B cell (primary cell): ENCODE measurements at regions not wholly inside any gene's neighbourhood (a gene's known extent, or its start where the extent isn't known, plus 50 kb on each side); places are given as distances from the start of the nearest gene placed in this dataset.

Source experiments
- ATAC-seq: fragments of 200-7000 bp; cut with Tn5 transposase; one replicate; pipeline ENCODE4 v1.10.0; 2021; ENCODE audit warnings: low read depth, mild to moderate bottlenecking, moderate number of reproducible peaks, moderate library complexity
- CTCF ChIA-PET: fragments of 350-600 bp; sonication (Branson Sonifier 250); formaldehyde crosslinking; loops from one replicate; lab custom pipeline; 2021; ENCODE audit warnings: antibody characterized with exemption, inconsistent platforms; lab: Charles Lee
- POLR2A ChIA-PET: fragments of 350-600 bp; sonication (Branson Sonifier 250); formaldehyde crosslinking; loops from one replicate; lab custom pipeline; 2021; ENCODE audit warnings: antibody characterized with exemption; lab: Charles Lee
- DNase-seq: peaks from one replicate; pipeline ENCODE4 v3.0.0; 2013
- H2AFZ ChIP-seq: 2 replicates; pipeline ENCODE4 v1.6.1; 2012; ENCODE audit warnings: mild to moderate bottlenecking, low read depth, low read length; ENCODE audit not compliant: insufficient read depth, poor library complexity, severe bottlenecking
- H3K27ac ChIP-seq, 2 donors: 1 replicate in 1 of 2; 2 replicates in 1 of 2; pipeline ENCODE4 v1.5.1; 2012 to 2013; ENCODE audit warnings: low read length in 2 of 2, mild to moderate bottlenecking in 2 of 2, moderate library complexity in 1 of 2
- H3K27me3 ChIP-seq, 4 experiments: fragments of 200-600 bp in 1 of 4; sonication (generic) in 1 of 4; replicated peaks in 1 of 4; 1 replicate in 2 of 4; 2 replicates in 2 of 4; pipeline versions ENCODE4 v1.6.1 to v1.7.0; 2013 to 2016; ENCODE audit warnings: low read length in 3 of 4, mild to moderate bottlenecking in 2 of 4, mixed read lengths in 1 of 4, moderate library complexity in 1 of 4; ENCODE audit not compliant: insufficient read depth in 4 of 4, control insufficient read depth in 3 of 4; ENCODE audit errors: control extremely low read depth in 1 of 4
- H3K36me3 ChIP-seq, 2 experiments: replicated peaks in 1 of 2; 1 replicate in 1 of 2; 2 replicates in 1 of 2; pipeline versions ENCODE4 v1.6.1 to v1.7.1; 2013; ENCODE audit warnings: low read length in 1 of 2; ENCODE audit not compliant: insufficient read depth in 2 of 2, control insufficient read depth in 1 of 2; ENCODE audit errors: control extremely low read depth in 1 of 2, extremely low read depth in 1 of 2
- H3K4me1 ChIP-seq, 2 donors: fragments of 200-600 bp in 1 of 2; sonication (generic) in 1 of 2; 1 replicate in 1 of 2; 2 replicates in 1 of 2; pipeline versions ENCODE4 v1.5.1 to v1.6.1; 2013 to 2017; ENCODE audit warnings: low read length in 2 of 2; ENCODE audit not compliant: control insufficient read depth in 2 of 2, insufficient read depth in 2 of 2
- H3K4me2 ChIP-seq: replicated peaks from 2 replicates; pipeline ENCODE3; 2012; ENCODE audit warnings: mild to moderate bottlenecking, low read depth, low read length; ENCODE audit not compliant: poor library complexity, severe bottlenecking
- H3K4me3 ChIP-seq, 5 experiments: fragments of 200-600 bp in 1 of 5; sonication (generic) in 1 of 5; 1 replicate in 3 of 5; 2 replicates in 2 of 5; pipeline versions ENCODE4 v1.5.1 to v1.7.0; 2011 to 2016; ENCODE audit warnings: low read length in 4 of 5, mild to moderate bottlenecking in 4 of 5, low read depth in 2 of 5, control low read depth in 1 of 5, moderate library complexity in 1 of 5; ENCODE audit not compliant: insufficient read depth in 1 of 5; ENCODE audit errors: control extremely low read depth in 1 of 5, extremely low read depth in 1 of 5
- H3K79me2 ChIP-seq: fragments of 200-600 bp; sonication (generic); one replicate; pipeline ENCODE4 v1.6.0; 2016; ENCODE audit warnings: low read length; ENCODE audit not compliant: control insufficient read depth, insufficient read depth
- H3K9ac ChIP-seq: fragments of 200-600 bp; sonication (generic); 2 replicates; pipeline ENCODE4 v1.6.1; 2017; ENCODE audit warnings: mild to moderate bottlenecking, low read length, moderate library complexity
- H3K9me3 ChIP-seq, 3 donors: one replicate each; pipeline versions ENCODE4 v1.6.1 to v1.7.1; 2013; ENCODE audit warnings: low read length in 2 of 3; ENCODE audit not compliant: control insufficient read depth in 2 of 3, insufficient read depth in 1 of 3; ENCODE audit errors: control extremely low read depth in 1 of 3
- H4K20me1 ChIP-seq: 2 replicates; pipeline ENCODE4 v1.6.0; 2012; ENCODE audit warnings: mild to moderate bottlenecking, low read length; ENCODE audit not compliant: insufficient read depth, control insufficient read depth, poor library complexity, severe bottlenecking
- H3K27ac Mint-ChIP-seq: one replicate; pipeline ENCODE4 v1.8.0; 2021; ENCODE audit warnings: mixed read lengths
- H3K27me3 Mint-ChIP-seq: one replicate; pipeline ENCODE4 v1.8.0; 2021; ENCODE audit warnings: mixed read lengths
- H3K4me1 Mint-ChIP-seq: one replicate; pipeline ENCODE4 v1.8.0; 2021; ENCODE audit warnings: mixed read lengths
- H3K4me3 Mint-ChIP-seq: one replicate; pipeline ENCODE4 v1.8.0; 2021; ENCODE audit warnings: mixed read lengths
- H3K9me3 Mint-ChIP-seq: one replicate; pipeline ENCODE4 v1.8.0; 2022; ENCODE audit warnings: mixed read lengths; ENCODE audit not compliant: insufficient read depth
- EZH2 ChIP-seq: IDR thresholded peaks from 2 replicates; pipeline ENCODE4 v1.6.1; 2012; ENCODE audit warnings: borderline replicate concordance, low read depth, mild to moderate bottlenecking, moderate library complexity, low read length; ENCODE audit not compliant: insufficient read depth, poor library complexity, severe bottlenecking
- WGBS: methylation state at CpG from one replicate; pipeline ENCODE4 v1.1.5; 2013; ENCODE audit warnings: missing lambda C conversion rate; ENCODE audit not compliant: insufficient coverage; 5-methylcytosine and 5-hydroxymethylcytosine counted together
- intact Hi-C: fragments of 100-400 bp; cut with micrococcal nuclease; formaldehyde crosslinking; loops from one replicate; pipeline ENCODE4 v1.10.0; 2022
- TF ChIP-seq, protein P1 (sequence below): fragments of 200-600 bp; IDR thresholded peaks from one replicate; pipeline ENCODE4 v1.8.0; 2022; ENCODE audit warnings: antibody characterized with exemption, mild to moderate bottlenecking

DNA sequence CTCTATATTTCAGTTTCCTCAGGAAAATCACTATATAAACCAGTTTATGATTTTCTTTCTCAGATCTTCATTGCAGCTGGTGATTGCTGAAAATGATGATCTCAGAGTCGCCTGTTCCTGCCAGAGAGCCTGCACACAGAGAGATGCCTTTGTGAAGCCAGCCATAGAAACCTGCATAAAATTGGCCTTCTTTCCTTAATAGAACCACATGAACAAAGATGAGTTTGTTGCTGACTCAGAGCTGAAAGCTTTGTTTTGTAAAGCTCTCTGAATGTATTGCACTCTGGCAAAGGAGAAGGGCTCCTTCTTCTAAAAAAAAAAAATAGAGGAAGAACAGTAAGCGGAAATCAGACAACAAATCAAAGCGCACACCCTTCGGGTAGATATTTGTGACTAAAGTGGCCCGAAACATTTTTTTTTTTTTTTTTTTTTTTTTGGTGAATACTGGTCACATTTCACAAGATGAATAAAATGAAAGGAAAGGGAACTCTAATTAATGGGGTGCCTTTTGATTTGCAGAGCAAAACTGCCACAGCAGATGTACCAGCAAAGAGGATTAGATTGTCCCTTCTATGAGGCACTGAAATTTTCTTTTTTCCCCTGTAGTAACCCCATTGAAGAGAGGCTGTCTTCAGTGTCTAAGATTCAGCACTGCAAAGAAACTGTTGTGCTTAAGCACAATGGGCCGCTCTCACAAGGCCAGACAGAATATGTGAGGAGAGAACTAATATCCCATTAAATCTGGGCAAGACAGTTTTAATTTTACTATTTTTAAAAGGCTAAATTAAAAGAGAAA is 75.1 kb upstream of the PTPRZ1 start:
- Histone ChIP-seq H3K9ac (no peak overlapping the region), H3K9me3 (no peaks in the 10 kb centered on the region), H3K79me2 (no peaks in the 10 kb centered on the region), H3K4me1 (no peaks in the 10 kb centered on the region), H2AFZ (no peak overlapping the region), H3K36me3 (no peaks in the 10 kb centered on the region), H4K20me1 (no peaks in the 10 kb centered on the region), H3K4me2 (no peak overlapping the region), H3K27me3 (no peaks in the 10 kb centered on the region), H3K27ac (no peak overlapping the region), H3K4me3 (no peak overlapping the region)
- DNase-seq = no peak
- ChIA-PET POLR2A (no interaction called here), CTCF (no interaction called here)
- no peak for ATAC-seq
- Mint-ChIP-seq H3K4me1 (no peaks in the 10 kb centered on the region), H3K4me3 (no peak overlapping the region), H3K9me3 (no peaks in the 10 kb centered on the region), H3K27ac (no peak overlapping the region), H3K27me3 (no peaks in the 10 kb centered on the region)
- intact Hi-C loops = no loop called here
- 83% methylated on average over 1 of the region's 6 CpGs for WGBS
- TF ChIP-seq, protein P1, sequence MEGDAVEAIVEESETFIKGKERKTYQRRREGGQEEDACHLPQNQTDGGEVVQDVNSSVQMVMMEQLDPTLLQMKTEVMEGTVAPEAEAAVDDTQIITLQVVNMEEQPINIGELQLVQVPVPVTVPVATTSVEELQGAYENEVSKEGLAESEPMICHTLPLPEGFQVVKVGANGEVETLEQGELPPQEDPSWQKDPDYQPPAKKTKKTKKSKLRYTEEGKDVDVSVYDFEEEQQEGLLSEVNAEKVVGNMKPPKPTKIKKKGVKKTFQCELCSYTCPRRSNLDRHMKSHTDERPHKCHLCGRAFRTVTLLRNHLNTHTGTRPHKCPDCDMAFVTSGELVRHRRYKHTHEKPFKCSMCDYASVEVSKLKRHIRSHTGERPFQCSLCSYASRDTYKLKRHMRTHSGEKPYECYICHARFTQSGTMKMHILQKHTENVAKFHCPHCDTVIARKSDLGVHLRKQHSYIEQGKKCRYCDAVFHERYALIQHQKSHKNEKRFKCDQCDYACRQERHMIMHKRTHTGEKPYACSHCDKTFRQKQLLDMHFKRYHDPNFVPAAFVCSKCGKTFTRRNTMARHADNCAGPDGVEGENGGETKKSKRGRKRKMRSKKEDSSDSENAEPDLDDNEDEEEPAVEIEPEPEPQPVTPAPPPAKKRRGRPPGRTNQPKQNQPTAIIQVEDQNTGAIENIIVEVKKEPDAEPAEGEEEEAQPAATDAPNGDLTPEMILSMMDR = no peak
- TF ChIP-seq EZH2 = no peak

DNA sequence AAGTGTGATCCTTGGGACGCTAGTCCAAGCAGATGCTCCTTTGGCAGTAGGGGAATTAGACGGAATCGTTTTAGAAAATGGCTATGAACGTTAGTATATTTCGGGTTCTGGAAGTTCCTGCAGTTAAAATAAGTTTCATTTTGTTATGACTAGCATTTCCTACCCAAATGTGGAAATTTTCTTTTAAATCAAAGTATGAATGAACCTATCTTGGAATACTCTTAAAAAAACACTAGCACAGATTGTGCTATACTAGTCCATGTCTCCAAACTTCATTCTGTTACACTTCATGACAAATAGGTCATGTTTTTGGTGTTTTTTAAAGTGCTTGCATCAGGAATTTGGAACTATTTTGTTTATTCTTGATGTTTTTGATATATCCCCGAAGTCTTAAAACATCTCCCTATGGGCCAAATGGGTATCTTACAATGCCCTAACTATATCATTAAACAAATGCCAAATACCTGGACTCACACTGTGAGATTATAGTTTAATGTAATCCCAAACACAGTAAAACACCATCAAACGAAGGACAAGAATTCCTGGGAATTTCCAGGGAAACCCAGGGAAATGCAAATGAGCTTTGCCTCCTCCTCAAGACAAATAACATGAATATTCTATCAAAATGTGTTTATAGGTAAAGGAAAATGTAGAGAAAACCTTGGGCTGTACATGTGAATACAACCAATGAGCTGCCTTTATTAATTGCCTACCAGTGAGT is 75.9 kb upstream of the PTPRZ1 start:
- H3K4me3 Mint-ChIP-seq = no peak overlapping the region
- ChIA-PET CTCF (no interaction called here), POLR2A (no interaction called here)

More for the DNA sequence above, 75.9 kb upstream of the PTPRZ1 start:
- Mint-ChIP-seq H3K27ac (no peak overlapping the region), H3K27me3 (no peaks in the 10 kb centered on the region), H3K9me3 (no peaks in the 10 kb centered on the region), H3K4me1 (no peaks in the 10 kb centered on the region)
- H2AFZ ChIP-seq = no peak overlapping the region
- no peaks in the 10 kb centered on the region for H3K9me3 ChIP-seq
- TF ChIP-seq, protein P1 = no peak
- TF ChIP-seq EZH2 = no peak
- H3K4me1 ChIP-seq = no peaks in the 10 kb centered on the region
- DNase-seq (no peak), ATAC-seq (no peak)
- no peaks in the 10 kb centered on the region for H3K27me3 ChIP-seq
- intact Hi-C loops = no loop called here
- WGBS = 100% methylated on average over 1 of the region's 7 CpGs
- no peaks in the 10 kb centered on the region for H3K79me2 ChIP-seq
- H4K20me1 ChIP-seq = no peaks in the 10 kb centered on the region
- H3K4me3 ChIP-seq = no peak overlapping the region
- no peak overlapping the region for H3K4me2 ChIP-seq
- H3K27ac ChIP-seq = no peak overlapping the region
- no peak overlapping the region for H3K9ac ChIP-seq
- H3K36me3 ChIP-seq = no peaks in the 10 kb centered on the region
